ENCODE measurements at regions not wholly inside any gene's neighbourhood (a gene's known extent, or its start where the extent isn't known, plus 50 kb on each side); places are given as distances from the start of the nearest gene placed in this dataset.
A peak's percentile ranks its signal among the peaks of the same experiment; 100 is the strongest.
"Not testable (repeated sequence)": the region's sequence is repeated elsewhere in the genome, so short reads cannot be mapped to it uniquely, and the experiment has no call there.

DNA sequence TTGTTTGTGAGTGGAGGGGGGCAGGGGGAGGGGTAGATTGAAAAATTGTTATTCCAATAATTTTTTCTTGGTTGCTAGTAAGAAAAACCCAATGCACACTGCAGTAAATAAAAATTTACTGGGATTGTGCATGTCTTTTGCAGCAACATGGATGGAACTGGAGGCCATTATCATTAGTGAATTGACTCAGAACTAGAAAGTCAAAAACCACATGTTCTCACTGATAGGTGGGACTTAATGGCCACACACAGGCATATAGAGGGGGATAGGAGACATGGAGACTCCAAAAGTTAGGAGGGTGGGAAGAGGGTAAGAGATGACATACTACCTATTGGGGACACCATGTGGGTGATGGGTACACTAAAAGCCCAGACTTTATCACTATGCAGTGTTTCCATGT lies 67.2 kb downstream of the BUB3 start:
- no peak for DNase-seq (ENCODE audit: low spot score)

DNA sequence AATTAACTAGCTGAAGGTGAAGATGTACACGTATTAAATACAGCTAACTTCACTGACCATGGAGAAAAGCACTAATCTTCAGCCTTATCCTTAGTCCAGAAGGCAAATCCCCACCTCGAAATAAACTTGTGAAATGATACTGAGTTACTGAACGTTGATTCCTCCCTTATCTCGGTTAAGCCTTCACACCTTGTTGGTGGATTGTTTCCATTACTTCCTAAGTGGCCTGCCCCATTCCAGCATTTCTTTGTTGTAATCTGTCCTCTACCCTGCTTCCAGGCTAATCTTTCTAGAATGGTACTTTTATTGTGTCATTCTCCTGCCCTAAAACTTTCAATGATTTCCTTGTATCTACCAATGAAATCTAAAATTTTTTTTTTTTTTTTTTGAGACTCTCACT lies 68.6 kb downstream of the BUB3 start:
- no peak for DNase-seq (ENCODE audit: low spot score)

DNA sequence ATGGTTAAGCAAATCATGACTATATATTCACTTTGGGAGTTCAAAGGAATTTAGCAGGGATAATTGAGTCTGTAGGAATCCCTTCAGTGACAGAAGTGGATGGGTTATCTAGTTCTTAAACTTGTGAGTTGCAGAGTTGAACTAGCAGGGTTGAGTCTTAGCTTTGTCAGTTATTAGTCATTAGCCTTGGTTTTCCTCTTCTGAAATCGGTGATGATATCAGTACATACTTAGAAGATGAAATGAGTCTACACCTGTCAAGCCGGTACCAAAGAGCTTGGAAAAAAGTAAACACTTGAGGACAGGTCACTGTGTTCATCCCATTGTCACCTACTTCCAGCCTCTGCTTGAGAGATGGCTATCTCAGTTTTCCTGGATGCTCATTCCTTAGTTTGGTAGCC lies 73.5 kb downstream of the BUB3 start:
- DNase-seq (ENCODE audit: low spot score), result no peak

DNA sequence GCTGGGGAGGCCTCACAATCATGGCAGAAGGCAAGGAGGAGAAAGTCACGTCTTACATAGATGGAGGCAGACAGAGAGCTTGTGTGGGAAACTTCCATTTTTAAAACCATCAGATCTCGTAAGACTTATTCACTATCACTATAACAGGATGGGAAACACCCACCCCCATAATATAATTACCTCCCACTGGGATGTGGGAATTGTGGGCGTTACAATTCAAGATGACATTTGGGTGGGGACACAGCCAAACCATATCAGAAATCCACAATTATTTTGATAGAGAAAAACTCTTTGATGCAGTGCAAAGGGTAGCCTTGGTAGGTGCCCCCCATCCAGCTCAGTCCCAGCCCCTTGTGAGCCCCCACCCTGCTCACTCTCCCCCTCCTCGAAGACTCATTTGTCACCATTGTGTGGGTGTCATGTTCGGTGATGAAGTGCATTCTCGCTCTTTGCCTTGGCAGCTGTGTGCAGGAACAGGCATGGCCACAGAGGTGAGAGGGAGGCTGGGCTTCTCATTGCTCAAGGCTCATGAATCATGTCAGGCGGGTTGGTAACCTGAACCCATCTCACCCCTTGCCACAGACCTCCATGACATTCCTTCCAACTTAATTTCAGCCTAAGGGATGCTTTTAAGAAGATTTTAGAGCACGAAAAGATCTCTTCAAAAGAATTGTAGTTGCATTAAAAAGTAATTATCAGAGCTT lies 75.9 kb downstream of the BUB3 start:
- no peak for DNase-seq (ENCODE audit: low spot score)

DNA sequence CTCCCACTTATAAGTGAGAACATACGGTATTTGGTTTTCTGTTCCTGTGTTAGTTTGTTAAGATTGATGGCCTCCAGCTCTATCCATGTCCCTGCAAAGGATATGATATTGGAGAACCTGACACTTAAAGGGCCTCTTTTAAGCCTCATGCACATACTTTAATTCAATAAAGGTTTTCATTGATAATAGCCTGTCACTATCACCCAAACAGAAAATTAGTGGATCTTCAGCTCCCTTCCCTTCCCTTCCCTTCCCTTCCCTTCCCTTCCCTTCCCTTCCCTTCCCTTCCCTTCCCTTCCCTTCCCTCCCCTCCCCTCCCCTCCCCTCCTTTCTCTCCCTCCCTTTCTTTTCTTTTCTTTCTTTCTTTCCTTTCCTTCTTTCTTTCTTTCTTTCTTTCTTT lies 78.7 kb downstream of the BUB3 start:
- not testable (repeated sequence) for DNase-seq (ENCODE audit: low spot score)

DNA sequence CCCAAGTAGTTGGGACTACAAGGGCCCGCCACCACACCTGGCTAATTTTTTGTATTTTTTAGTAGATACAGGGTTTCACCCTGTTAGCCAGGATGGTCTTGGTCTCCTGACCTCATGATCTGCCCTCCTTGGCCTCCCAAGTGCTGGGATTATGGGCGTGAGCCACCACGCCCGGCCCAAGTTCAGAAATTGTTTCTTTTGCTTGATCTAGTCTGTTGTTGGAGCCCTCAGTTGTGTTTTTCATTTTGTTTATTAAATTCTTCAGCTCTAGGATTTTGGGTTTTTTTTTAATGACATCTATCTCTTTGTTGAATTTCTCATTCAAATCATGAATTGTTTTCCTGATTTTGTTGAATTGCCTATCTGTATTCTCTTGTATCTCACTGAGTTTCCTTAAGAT lies 80.8 kb downstream of the BUB3 start:
- not testable (repeated sequence) for DNase-seq (ENCODE audit: low spot score)

DNA sequence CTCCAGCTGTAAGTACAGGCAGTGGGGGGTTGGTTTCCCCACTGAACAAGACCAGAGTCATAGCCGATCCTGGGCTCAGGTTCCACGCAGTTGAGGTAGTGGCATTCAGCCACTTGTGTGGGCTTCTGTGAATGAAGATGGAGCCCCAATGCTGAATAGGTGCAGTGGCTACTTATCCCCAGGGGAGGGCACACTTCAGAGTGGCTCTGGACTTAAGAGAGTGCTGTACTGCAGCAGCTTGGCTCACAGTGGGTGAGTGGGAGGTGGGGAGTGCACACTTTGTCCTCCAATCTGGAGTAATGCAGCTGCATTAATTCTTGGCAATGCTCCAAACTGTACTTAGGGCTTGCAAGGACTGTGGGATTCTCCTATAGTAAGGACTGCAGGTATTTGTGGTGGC lies 81.9 kb downstream of the BUB3 start:
- no peak for DNase-seq (ENCODE audit: low spot score)

DNA sequence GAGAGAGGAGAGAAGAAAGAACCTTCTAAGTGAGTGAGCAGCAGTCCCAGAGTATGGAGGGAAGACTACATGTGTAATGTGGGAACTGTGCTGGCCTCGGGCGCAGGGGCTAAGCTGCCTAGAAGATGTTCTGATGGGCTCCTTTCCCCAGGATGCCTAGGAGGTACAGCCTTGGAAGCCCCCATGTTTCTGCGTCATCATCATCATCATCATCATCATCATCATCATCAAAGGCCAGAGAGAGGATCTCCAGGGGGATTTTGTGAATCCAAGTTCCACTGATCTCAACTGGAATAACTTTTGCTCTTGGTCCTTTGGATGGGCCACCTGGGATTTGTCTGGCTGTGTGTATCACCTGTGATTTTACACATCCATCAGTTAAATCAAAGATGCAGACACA lies 86.0 kb downstream of the BUB3 start:
- no peak for DNase-seq (ENCODE audit: low spot score)

DNA sequence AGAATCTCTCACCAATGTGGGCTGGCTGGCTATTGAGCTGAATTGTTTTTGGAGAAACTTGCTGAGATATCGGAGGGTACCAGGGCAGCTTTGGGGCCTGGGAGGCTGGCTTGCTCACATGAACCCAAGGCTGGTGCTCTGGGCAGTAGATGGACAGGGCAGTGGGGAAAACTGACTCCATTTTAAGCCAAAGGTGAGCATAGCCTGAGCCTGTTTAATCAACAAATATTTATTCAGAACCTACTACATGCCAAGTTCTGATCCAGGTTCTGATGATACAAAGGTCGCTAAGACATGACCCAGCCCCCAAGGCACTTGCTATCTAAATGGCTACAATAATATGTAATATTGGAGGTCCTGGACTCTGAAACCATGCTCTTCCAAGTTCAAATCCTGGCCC lies 86.6 kb downstream of the BUB3 start:
- no peak for DNase-seq (ENCODE audit: low spot score)

DNA sequence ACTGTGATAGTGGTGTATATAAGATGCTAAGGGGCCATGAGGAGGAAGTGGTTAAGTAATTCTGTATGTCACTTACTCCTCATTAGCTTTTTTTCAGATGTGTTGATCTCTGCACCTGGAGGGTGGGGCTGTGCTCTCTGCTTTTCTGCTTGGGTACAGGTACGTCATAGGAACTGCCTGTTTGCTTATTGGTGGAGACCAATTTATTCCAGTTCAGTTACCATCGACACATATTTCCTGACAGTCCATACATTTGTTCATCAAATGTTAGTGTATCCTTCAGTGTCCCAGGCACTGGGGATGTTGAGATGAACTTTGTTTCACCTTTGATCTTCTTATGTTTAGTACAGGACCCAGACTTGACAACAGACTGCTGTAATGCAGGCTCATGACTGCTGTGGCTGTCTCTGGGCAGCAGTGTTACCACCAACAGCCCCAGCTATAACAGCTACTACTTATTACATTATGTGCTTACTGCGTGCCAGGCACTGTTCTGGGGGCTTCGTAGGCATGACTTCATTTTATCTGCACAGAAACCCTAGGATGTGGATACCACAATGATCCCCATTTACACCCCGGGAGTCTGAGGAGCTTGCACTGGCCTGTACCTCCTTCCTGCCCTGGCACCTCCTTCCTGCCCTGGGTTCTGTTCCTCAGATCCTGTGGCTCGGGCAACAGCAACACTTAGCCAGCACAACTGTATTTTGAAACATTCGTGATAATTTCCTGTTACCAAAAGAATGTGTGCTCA lies 87.4 kb downstream of the BUB3 start:
- peak; percentile 6 for DNase-seq (ENCODE audit: low spot score)

DNA sequence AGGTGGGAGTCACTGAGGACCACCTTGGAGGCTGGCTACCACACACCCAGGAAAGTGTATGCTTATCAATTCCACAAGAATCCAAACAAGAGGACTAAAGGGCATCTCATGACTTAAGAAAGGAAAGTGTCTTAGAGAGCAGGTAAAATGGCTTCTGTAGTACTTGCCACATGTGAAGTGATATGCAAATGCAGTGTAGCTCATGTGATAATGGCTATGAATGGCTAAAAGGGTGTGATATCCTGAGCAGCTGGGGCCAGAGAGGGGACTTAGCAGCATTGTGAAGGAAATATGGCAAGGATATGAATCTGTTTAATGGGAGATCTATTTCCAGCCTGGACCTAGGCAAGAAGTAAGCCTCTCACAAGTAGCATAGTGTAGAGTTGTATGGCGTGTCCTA lies 90.5 kb downstream of the BUB3 start:
- no peak for DNase-seq (ENCODE audit: low spot score)

DNA sequence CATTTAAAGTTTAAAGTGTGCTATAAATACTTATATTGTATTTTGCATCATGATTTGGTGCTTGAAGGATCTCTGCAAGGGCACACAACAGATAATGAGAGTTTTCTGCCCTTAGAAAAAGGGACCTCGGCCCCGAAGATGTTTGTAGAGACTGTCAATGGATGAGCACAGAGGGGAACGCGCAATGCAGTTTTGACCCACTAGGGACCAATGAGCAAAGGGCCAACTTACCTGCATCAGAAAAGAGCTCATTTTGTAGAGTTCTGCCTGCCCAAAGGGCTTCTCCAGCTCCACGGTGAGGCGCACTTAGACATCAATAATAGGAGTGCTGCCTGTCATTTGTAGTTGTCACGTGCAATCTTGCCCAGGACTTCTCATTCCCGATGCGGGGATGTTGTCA lies 91.1 kb downstream of the BUB3 start:
- no peak for DNase-seq (ENCODE audit: low spot score)

DNA sequence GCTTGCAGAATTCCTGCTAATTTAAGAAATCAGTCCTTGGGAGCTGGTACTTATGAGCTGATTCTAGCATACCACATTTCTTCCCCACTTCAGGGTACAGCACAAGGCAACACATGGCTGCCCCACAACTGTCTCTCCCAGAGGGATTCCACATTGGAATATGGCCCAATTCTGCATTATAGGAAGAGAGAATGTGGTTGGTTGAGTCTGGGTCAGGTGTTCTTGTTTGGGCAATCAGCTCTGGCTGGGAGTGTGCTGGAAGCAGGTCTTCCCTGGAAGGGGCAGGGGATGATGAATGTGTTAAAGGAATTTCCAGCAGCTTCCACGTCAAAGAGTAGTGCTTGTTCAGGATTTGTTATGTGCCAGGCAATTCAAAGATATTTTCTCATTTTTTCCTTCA lies 95.7 kb downstream of the BUB3 start:
- no peak for DNase-seq (ENCODE audit: low spot score)

DNA sequence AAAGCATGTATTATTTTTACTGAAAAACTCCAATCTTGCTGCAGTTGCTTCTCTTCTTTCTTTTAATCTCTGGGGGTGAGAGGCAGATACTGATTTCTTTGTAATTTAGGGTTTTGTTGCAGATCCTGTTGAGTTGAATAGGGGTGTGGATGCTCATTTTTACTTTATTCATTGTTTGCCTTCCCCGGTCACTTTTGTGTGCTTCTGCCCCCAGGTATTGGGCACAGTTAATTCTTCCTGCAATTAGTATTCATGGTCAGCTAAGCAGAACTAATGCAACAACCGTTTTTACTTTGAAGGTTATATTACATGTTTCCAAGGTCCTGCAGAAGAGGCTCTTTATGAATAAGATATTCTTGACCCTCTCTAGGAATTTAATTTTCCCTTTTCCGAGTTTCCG lies 96.4 kb downstream of the BUB3 start:
- no peak for DNase-seq (ENCODE audit: low spot score)

DNA sequence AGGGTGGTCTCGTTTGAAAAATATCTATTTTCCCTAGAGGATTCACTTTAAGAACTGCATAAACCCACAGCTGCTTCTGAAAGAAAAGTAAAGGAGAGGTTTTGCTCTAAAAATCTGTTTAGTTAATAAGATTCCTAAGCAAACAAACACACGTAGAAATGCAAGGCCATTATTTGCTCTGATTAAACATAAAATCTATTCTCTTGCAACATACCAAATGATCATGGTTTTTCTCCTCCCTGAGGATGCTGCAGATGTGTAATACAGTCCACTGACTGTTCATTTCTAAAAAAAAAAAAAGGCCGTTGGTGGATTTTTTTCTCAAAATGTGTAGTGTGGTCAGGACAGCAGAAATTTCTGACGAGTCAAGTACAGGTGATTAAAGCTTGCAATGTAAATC lies 98.6 kb downstream of the BUB3 start:
- no peak for DNase-seq (ENCODE audit: low spot score)

DNA sequence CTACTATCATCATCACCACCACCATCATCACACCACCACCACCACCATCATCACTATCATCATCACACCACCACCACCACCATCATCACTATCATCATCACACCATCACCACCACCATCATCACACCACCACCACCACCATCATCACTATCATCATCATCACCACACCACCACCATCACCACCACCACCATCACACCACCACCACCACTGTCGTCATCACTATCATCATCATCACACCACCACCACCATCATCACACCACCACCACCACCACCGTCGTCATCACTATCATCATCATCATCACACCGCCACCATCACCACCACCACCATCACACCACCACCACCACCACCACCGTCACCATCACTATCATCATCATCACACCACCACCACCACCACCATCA lies 100.1 kb downstream of the BUB3 start:
- not testable (repeated sequence) for DNase-seq (ENCODE audit: low spot score)

DNA sequence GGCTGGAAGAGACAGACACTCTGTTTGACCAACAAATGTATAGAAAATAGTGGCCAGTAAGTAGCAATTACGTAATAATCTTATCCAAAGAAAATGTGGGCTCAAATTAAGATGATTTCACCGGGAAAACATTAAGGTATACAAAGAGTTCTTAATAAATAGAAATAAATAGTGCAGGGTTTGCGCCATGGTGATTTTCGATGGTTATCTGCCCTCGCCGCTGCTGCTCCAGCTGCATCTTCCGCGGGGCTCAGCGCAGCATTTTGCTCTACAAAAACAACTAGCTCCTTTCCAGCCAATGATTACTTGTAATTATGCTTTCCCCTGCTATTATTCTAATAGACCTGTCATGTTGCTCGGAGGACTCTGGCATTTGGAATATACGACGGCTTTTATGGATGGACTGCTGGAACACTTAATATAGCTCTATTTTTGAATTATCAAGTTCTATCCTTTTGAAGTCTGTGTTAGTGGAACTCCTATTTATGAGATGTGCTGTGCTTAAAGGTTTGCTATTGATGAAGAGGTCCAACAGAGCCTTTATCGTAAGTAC lies 103.8 kb downstream of the BUB3 start:
- DNase-seq (ENCODE audit: low spot score), result no peak

DNA sequence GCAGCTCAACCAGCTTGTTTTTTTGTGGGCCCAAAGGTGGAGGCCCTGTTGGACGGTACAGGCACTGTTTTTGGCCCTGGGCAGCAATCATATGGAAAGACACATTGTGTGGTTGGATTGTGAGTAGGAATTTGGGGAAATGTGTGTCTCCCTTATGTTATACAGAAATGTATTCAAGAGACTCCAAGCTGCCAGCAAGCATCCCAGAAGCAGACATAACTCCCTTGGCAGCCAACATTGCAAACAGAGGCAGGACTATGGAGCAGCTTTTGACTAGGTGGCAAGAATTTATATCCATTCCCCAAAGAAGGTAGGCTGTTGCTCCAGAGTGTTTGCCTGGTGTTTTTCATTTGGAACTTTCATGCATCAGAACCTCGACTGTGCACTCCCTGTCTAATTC lies 104.9 kb downstream of the BUB3 start:
- no peak for DNase-seq (ENCODE audit: low spot score)

DNA sequence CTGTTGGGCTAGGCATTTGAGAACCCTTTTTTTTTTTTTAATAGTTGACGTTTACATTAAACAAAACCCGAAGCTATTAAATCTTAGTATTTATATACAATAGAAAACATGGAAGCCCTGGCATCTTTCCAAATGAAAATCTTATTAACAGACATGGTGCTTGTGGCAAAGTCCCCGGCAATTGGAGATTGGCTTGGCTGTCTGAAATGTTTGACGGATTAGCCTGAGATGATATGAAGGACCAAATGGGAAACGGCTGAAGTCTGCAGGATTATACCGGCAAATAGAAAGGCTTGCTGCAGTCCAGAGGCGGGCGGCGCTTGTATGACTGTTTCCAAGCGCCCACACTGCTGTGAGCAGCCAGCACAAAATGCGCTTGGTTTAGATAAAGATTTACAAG lies 105.6 kb downstream of the BUB3 start:
- DNase-seq (ENCODE audit: low spot score), result no peak

DNA sequence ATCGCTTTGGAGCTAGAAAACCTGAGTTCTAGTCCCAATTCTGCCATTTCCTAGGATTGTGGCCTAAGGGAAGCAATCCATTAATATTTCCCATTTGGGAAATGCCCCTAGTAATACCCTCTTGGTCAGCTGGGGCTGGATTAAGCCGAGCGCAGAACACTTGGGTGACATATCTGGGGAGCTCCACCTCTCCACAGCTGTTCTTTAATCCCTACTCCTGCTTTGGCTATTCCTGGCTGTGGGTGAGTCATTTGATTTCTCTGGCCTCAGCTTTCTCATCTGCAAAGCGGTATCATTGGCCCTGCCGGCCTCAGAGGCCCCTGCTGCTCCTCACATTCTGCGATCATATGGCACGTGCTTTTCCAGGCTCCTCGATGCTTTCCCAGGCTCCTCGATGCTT lies 108.3 kb downstream of the BUB3 start:
- no peak for DNase-seq (ENCODE audit: low spot score)

DNA sequence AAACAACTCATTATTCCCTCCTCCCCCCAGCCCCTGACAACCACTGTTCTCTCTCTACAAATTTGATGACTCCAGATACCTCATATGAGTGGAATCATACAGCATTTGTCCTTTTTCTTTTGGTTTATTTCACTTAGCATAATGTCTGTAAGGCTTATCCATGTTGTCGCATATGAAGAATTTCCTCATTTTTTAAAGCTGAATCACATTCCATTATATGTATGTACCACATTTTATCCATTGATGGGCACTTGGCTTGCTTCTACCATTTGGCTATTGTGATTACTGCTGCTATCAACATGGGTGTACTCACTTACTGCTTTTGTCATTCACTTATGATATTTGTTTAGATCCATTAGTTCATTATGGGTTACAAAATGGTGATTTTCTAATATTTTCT lies 112.8 kb downstream of the BUB3 start:
- DNase-seq (ENCODE audit: low spot score), result no peak

DNA sequence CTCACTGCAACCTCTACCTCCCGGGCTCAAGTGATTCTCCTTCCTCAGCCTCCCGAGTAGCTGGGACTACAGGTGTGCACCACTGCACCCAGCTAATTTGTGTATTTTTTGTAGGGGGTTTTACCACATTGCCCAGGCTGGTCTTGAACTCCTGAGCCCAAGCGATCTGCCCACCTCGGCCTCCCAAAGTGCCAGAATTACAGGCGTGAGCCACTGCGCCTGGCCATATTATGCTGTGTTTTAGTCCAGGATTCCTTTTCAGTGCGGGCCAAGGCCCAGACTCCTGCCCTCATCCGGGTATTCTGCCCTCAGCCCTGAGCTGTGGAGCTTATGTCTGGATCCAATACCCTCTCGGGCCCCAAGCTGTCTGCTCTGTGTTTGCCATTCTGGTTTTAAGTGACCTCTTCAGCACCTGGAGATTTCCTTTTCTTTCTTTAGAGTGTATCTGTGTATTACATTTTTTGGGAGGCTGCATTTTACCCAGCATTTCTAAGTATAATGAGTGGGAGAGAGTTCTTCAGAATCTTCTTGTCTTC lies 114.9 kb downstream of the BUB3 start:
- no peak for DNase-seq (ENCODE audit: low spot score)

DNA sequence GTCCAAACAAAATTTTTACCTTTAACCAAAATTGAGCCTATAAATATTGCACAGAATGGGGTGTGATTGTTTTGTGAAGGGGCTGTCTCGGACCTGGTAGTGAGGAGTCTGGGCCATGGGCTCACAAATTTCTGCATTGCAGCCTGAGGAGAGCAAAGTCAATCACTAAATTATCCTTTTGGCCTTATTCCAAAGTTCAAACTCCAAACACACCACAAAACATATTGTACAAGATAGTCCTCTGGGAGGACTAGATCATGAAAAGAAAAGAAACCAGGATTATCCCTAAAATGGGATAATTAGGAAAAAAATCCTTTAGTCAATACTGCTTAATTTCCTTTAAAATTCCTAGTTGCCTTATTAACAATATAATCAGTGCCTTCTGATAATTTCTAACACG lies 115.5 kb downstream of the BUB3 start:
- no peak for DNase-seq (ENCODE audit: low spot score)
